NB4 (cell line): ENCODE measurements at regions not wholly inside any gene's neighbourhood (a gene's known extent, or its start where the extent isn't known, plus 50 kb on each side); places are given as distances from the start of the nearest gene placed in this dataset.

Source experiments
- MAX ChIP-seq: IDR thresholded peaks from 2 replicates; pipeline ENCODE4 v1.6.1; 2011; ENCODE audit warnings: low read depth, low read length
- POLR2A ChIP-seq: IDR thresholded peaks from 2 replicates; pipeline ENCODE4 v1.6.1; 2011; ENCODE audit warnings: mild to moderate bottlenecking; ENCODE audit not compliant: insufficient read length; ENCODE audit errors: extremely low read depth
- TF ChIP-seq, protein P1 (sequence below): IDR thresholded peaks from one replicate; pipeline ENCODE4 v1.5.1; 2012; ENCODE audit warnings: low read depth, low read length

- TF ChIP-seq, protein P1, sequence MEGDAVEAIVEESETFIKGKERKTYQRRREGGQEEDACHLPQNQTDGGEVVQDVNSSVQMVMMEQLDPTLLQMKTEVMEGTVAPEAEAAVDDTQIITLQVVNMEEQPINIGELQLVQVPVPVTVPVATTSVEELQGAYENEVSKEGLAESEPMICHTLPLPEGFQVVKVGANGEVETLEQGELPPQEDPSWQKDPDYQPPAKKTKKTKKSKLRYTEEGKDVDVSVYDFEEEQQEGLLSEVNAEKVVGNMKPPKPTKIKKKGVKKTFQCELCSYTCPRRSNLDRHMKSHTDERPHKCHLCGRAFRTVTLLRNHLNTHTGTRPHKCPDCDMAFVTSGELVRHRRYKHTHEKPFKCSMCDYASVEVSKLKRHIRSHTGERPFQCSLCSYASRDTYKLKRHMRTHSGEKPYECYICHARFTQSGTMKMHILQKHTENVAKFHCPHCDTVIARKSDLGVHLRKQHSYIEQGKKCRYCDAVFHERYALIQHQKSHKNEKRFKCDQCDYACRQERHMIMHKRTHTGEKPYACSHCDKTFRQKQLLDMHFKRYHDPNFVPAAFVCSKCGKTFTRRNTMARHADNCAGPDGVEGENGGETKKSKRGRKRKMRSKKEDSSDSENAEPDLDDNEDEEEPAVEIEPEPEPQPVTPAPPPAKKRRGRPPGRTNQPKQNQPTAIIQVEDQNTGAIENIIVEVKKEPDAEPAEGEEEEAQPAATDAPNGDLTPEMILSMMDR: no peak
- TF ChIP-seq MAX (no peak), POLR2A (no peak)
These were observed 125.6 kb upstream of the HS6ST1 start for GRCh38 chr2:128444121-128444771.
